K562 (cell line): ENCODE measurements at regions not wholly inside any gene's neighbourhood (a gene's known extent, or its start where the extent isn't known, plus 50 kb on each side); places are given as distances from the start of the nearest gene placed in this dataset.

Experiments
- ADNP ChIP-seq: fragments of 200-800 bp; sonication (Bioruptor generic); IDR thresholded peaks from 2 replicates; pipeline ENCODE4 v1.6.1; 2016; ENCODE audit warnings: missing genetic modification characterization, missing compliant biosample characterization
- ARNT ChIP-seq, 2 experiments: fragments of 450-650 bp; IDR thresholded peaks; 2 replicates each; pipeline ENCODE4 v1.6.1; 2016; ENCODE audit warnings: mild to moderate bottlenecking in 1 of 2
- CEBPG ChIP-seq, 3 experiments: fragments of 200-800 bp in 1 of 3; sonication (Bioruptor generic) in 1 of 3; sonication (generic) in 1 of 3; formaldehyde crosslinking in 1 of 3; IDR thresholded peaks in 2 of 3; conservative IDR thresholded peaks in 1 of 3; 2 replicates each; pipeline versions ENCODE4 v1.6.1 to v1.8.0; 2016 to 2022; ENCODE audit warnings: missing compliant biosample characterization in 2 of 3, missing genetic modification characterization in 2 of 3, mild to moderate bottlenecking in 1 of 3, missing genetic modification reagents in 1 of 3
- EP300 ChIP-seq: IDR thresholded peaks from 2 replicates; pipeline ENCODE4 v1.6.1; 2012; ENCODE audit warnings: low read length, improper control_type of control experiment
- FOXJ2 ChIP-seq: fragments of 200-800 bp; sonication (Bioruptor generic); IDR thresholded peaks from 2 replicates; pipeline ENCODE4 v1.6.1; 2016; ENCODE audit warnings: missing genetic modification characterization, missing compliant biosample characterization
- GATAD2A ChIP-seq: fragments of 450-650 bp; IDR thresholded peaks from 2 replicates; pipeline ENCODE4 v1.6.1; 2017
- KDM4B ChIP-seq, 2 experiments: fragments of 450-650 bp in 1 of 2; sonication (generic) in 1 of 2; IDR thresholded peaks; 2 replicates each; pipeline ENCODE4 v1.6.1; 2016 to 2017; ENCODE audit warnings: borderline replicate concordance in 2 of 2, antibody characterized with exemption in 1 of 2, low read depth in 1 of 2, mild to moderate bottlenecking in 1 of 2
- NEUROD1 ChIP-seq: fragments of 150-350 bp; IDR thresholded peaks from 2 replicates; pipeline ENCODE4 v1.6.1; 2014; ENCODE audit warnings: borderline replicate concordance, low read length, low read depth; ENCODE audit not compliant: partially characterized antibody
- POLR2H ChIP-seq: IDR thresholded peaks from 2 replicates; pipeline ENCODE4 v1.6.1; 2016; ENCODE audit warnings: missing genetic modification characterization, low read depth, mild to moderate bottlenecking, control low read depth, missing compliant biosample characterization, moderate library complexity
- RCOR1 ChIP-seq, 2 experiments: IDR thresholded peaks; 2 replicates each; pipeline ENCODE4 v1.6.1; 2012; ENCODE audit warnings: low read depth in 2 of 2, low read length in 2 of 2, borderline replicate concordance in 1 of 2, improper control_type of control experiment in 1 of 2
- SMARCC2 ChIP-seq: fragments of 450-650 bp; IDR thresholded peaks from 2 replicates; pipeline ENCODE4 v1.6.1; 2017; ENCODE audit warnings: antibody characterized with exemption, moderate library complexity, mild to moderate bottlenecking, low read depth
- SP1 ChIP-seq: sonication (generic); formaldehyde crosslinking; IDR thresholded peaks from 2 replicates; pipeline ENCODE4 v1.8.1; 2022; ENCODE audit warnings: mild to moderate bottlenecking, missing genetic modification reagents
- TRIM28 ChIP-seq: fragments of 450-650 bp; IDR thresholded peaks from 2 replicates; pipeline ENCODE4 v1.6.1; 2017
- ZEB2 ChIP-seq: fragments of 450-650 bp; IDR thresholded peaks from 2 replicates; pipeline ENCODE4 v1.6.1; 2016
- ZKSCAN8 ChIP-seq: fragments of 200-800 bp; sonication (Bioruptor generic); IDR thresholded peaks from 2 replicates; pipeline ENCODE4 v1.6.1; 2016; ENCODE audit warnings: missing genetic modification characterization, missing compliant biosample characterization
- ZNF143 ChIP-seq: sonication (generic); formaldehyde crosslinking; IDR thresholded peaks from 2 replicates; pipeline ENCODE4 v1.9.0; 2022; ENCODE audit warnings: mild to moderate bottlenecking, missing genetic modification reagents
- ZNF766 ChIP-seq: fragments of 200-800 bp; sonication (Bioruptor generic); conservative IDR thresholded peaks from 2 replicates; pipeline ENCODE4 v1.6.1; 2016; ENCODE audit warnings: missing genetic modification characterization, missing compliant biosample characterization
- ZSCAN32 ChIP-seq: fragments of 450-650 bp; formaldehyde crosslinking; IDR thresholded peaks from 2 replicates; pipeline ENCODE4 v1.4.0; 2020; ENCODE audit warnings: mild to moderate bottlenecking, moderate library complexity
- TF ChIP-seq, protein P1 (sequence below): fragments of 450-650 bp; IDR thresholded peaks from 2 replicates; pipeline ENCODE4 v1.6.1; 2016
- TF ChIP-seq, protein P2 (sequence below): fragments of 200-800 bp; sonication (Bioruptor generic); IDR thresholded peaks from 2 replicates; pipeline ENCODE4 v1.6.1; 2016; ENCODE audit warnings: missing genetic modification characterization, missing compliant biosample characterization

- TF ChIP-seq ZNF766 = peak; percentile 49; the same call in 1 of the 2 replicates
- peak; percentile 13; the same call in 1 of the 2 replicates for TF ChIP-seq GATAD2A
- TF ChIP-seq POLR2H (tag) = 0 out of 2 replicates have a peak, but pooled peaks have one; percentile 42
- 0 out of 2 replicates have a peak, but pooled peaks have one; percentile 49 for TF ChIP-seq ZKSCAN8 (CRISPR knock-in tag)
- peak; percentile 71; the same call in 1 of the 2 replicates for TF ChIP-seq EP300
- TF ChIP-seq FOXJ2 = 0 out of 2 replicates have a peak, but pooled peaks have one; percentile 34
- peak; percentile 57 for TF ChIP-seq NEUROD1
- no peak for TF ChIP-seq CEBPG (CRISPR knock-in tag; IDR thresholded peaks at IDR 0.05)
- TF ChIP-seq CEBPG (tag; conservative IDR thresholded peaks at IDR 0.05 in 1 of 2, IDR thresholded peaks at IDR 0.05 in 1 of 2) = peak in 1 of 2 experiments; percentile 52; a peak in 2 of 4 replicates
- peak; percentile 91 for TF ChIP-seq SMARCC2
- TF ChIP-seq ZSCAN32 = no peak
- peak; percentile 84 for TF ChIP-seq ZEB2
- TF ChIP-seq, protein P1, sequence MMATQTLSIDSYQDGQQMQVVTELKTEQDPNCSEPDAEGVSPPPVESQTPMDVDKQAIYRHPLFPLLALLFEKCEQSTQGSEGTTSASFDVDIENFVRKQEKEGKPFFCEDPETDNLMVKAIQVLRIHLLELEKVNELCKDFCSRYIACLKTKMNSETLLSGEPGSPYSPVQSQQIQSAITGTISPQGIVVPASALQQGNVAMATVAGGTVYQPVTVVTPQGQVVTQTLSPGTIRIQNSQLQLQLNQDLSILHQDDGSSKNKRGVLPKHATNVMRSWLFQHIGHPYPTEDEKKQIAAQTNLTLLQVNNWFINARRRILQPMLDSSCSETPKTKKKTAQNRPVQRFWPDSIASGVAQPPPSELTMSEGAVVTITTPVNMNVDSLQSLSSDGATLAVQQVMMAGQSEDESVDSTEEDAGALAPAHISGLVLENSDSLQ = peak; percentile 48; the same call in 1 of the 2 replicates
- no peak for TF ChIP-seq KDM4B (IDR thresholded peaks at IDR 0.05; ENCODE audit: borderline replicate concordance in 2 of 2, low read depth in 1 of 2)
- TF ChIP-seq ZNF143 (CRISPR knock-in tag) = no peak
- no peak for TF ChIP-seq ARNT (IDR thresholded peaks at IDR 0.05)
- TF ChIP-seq SP1 = 0 out of 2 replicates have a peak, but pooled peaks have one; percentile 36
- TF ChIP-seq, protein P2, sequence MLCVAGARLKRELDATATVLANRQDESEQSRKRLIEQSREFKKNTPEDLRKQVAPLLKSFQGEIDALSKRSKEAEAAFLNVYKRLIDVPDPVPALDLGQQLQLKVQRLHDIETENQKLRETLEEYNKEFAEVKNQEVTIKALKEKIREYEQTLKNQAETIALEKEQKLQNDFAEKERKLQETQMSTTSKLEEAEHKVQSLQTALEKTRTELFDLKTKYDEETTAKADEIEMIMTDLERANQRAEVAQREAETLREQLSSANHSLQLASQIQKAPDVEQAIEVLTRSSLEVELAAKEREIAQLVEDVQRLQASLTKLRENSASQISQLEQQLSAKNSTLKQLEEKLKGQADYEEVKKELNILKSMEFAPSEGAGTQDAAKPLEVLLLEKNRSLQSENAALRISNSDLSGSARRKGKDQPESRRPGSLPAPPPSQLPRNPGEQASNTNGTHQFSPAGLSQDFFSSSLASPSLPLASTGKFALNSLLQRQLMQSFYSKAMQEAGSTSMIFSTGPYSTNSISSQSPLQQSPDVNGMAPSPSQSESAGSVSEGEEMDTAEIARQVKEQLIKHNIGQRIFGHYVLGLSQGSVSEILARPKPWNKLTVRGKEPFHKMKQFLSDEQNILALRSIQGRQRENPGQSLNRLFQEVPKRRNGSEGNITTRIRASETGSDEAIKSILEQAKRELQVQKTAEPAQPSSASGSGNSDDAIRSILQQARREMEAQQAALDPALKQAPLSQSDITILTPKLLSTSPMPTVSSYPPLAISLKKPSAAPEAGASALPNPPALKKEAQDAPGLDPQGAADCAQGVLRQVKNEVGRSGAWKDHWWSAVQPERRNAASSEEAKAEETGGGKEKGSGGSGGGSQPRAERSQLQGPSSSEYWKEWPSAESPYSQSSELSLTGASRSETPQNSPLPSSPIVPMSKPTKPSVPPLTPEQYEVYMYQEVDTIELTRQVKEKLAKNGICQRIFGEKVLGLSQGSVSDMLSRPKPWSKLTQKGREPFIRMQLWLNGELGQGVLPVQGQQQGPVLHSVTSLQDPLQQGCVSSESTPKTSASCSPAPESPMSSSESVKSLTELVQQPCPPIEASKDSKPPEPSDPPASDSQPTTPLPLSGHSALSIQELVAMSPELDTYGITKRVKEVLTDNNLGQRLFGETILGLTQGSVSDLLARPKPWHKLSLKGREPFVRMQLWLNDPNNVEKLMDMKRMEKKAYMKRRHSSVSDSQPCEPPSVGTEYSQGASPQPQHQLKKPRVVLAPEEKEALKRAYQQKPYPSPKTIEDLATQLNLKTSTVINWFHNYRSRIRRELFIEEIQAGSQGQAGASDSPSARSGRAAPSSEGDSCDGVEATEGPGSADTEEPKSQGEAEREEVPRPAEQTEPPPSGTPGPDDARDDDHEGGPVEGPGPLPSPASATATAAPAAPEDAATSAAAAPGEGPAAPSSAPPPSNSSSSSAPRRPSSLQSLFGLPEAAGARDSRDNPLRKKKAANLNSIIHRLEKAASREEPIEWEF (CRISPR knock-in tag) = no peak
- peak in 1 of 2 experiments; percentile 48; a peak in 1 of 4 replicates for TF ChIP-seq RCOR1 (IDR thresholded peaks at IDR 0.05; ENCODE audit: borderline replicate concordance in 1 of 2, low read depth in 2 of 2, low read length in 2 of 2)
- no peak for TF ChIP-seq TRIM28
- 0 out of 2 replicates have a peak, but pooled peaks have one; percentile 24 for TF ChIP-seq ADNP (tag)
These were observed 502.2 kb upstream of the JARID2 start (continued) for GRCh38 chr6:14743474-14744211.
